Activated gamma-delta T cell treated with anti-CD3 and anti-CD28 coated beads, Interleukin-2, amount 50 U/mL, for 16 hours (primary cell): ENCODE measurements at regions not wholly inside any gene's neighbourhood (a gene's known extent, or its start where the extent isn't known, plus 50 kb on each side); places are given as distances from the start of the nearest gene placed in this dataset.

Experiments used
- DNase-seq: peaks from one replicate; pipeline ENCODE4 v3.0.0-alpha.2; 2020; ENCODE audit warnings: low read depth

GRCh38 chr6:122524056-122524455 is 52.4 kb upstream of the SERINC1 start:
- no peak for DNase-seq

- peak; percentile 28 for DNase-seq
Observed at GRCh38 chr6:122530440-122531046, 58.9 kb upstream of the SERINC1 start.

GRCh38 chr6:122548281-122548680 is 61.9 kb upstream of the PKIB start:
- no peak for DNase-seq

DNA sequence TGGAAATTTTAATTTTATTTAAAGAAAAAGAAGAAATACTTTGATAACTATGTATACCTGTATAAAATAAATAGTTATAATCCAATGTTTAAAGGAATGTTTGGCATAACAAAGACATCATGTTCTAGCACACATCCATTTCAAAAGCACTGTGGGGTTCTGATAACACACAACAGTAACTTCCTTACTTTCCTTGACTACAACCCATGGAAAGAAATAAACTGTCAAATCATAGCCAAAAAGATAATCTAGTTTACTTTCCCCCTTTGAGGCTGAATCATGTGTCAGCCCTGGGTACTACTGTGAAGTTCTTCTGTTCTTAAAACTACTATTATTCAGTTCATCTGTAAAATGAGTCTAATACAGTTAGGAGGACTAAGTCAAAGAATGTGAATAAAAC is 61.4 kb upstream of the PKIB start:
- DNase-seq = no peak

- no peak for DNase-seq
Observed at GRCh38 chr6:122553697-122554096, 56.5 kb upstream of the PKIB start.

DNA sequence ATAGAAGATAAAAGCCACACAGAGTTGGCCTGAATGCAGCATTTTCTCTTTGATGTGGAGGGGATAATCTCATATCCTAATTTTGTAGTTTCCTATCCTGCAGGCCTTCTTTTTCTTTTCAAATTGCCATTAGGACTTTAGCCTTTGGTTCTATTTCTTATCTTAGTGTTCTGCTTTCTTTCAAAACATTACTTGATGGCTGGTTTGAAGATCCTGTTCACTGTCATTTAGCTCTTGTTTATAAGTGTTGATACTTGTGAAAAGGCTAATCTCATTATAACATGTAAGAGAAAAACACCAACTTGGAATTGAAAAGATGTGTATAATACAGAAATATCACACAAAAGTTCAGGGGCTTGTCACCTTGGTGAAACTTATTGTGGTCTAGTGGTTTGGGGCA is 54.6 kb upstream of the PKIB start:
- no peak for DNase-seq

DNA sequence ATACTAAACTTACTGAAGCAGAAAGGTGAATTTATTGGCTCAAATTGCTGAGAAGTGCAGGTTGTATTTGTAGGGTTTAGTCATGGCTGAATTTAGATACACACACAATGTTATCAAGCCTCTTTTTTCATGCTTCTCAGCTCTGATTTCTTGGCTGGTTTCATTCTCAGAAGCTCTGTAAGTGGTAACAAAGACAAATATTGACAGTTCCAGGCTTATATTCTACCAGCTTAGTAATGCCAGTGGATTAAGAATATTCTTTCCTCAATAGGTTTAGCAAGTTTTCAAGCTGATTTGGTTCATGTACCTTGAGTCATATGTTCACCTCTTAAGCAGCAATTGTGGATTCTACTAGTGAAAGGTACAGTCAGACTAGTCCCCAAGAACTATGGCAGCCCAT is 52.1 kb upstream of the PKIB start:
- no peak for DNase-seq
